Ovary (tissue), 3 donors: ENCODE measurements at regions not wholly inside any gene's neighbourhood (a gene's known extent, or its start where the extent isn't known, plus 50 kb on each side); places are given as distances from the start of the nearest gene placed in this dataset.

Experiments
- CTCF ChIP-seq, 3 donors: fragments of 450-650 bp in 2 of 3; fragments of 200-600 bp in 1 of 3; IDR thresholded peaks; one replicate each; pipeline versions ENCODE4 v1.5.1 to v1.8.0; 2016 to 2022; ENCODE audit warnings: antibody characterized with exemption in 3 of 3, mild to moderate bottlenecking in 1 of 3
- POLR2A ChIP-seq: fragments of 450-650 bp; IDR thresholded peaks from one replicate; pipeline ENCODE4 v1.6.1; 2017; ENCODE audit warnings: antibody characterized with exemption, mild to moderate bottlenecking, moderate library complexity
- donor health status: DM: no; HTN: no; CAD: no.

GRCh38 chr18:47510831-47511230, 259.4 kb upstream of the SKOR2 start:
- TF ChIP-seq CTCF (IDR thresholded peaks at IDR 0.05) (no peak), POLR2A (no peak)
